Psoas muscle (tissue), 7 donors: ENCODE measurements at regions not wholly inside any gene's neighbourhood (a gene's known extent, or its start where the extent isn't known, plus 50 kb on each side); places are given as distances from the start of the nearest gene placed in this dataset.
A peak's percentile ranks its signal among the peaks of the same experiment; 100 is the strongest.

ENCODE experiments used
- ATAC-seq, 4 donors: fragments of 200-7000 bp; cut with Tn5 transposase; one replicate each; pipeline ENCODE4 v1.9.1; 2020; ENCODE audit warnings: moderate library complexity in 3 of 4, mild to moderate bottlenecking in 2 of 4
- DNase-seq, 2 donors: peaks; one replicate each; pipeline ENCODE4 v3.0.0-alpha.2; 2020
- H3K27ac ChIP-seq: fragments of 200-600 bp; one replicate; pipeline ENCODE4 v1.8.0; 2022
- H3K27me3 ChIP-seq, 3 donors: fragments of 200-600 bp in 1 of 3; one replicate each; pipeline versions ENCODE4 v1.6.1 to v1.8.0; 2013 to 2022; ENCODE audit warnings: low read length in 2 of 3, mild to moderate bottlenecking in 2 of 3, moderate library complexity in 1 of 3; ENCODE audit not compliant: insufficient read depth in 3 of 3
- H3K36me3 ChIP-seq, 2 donors: fragments of 200-600 bp in 1 of 2; one replicate each; pipeline versions ENCODE4 v1.6.1 to v1.8.0; 2013 to 2022; ENCODE audit warnings: low read depth in 1 of 2, mild to moderate bottlenecking in 1 of 2, moderate library complexity in 1 of 2; ENCODE audit not compliant: insufficient read depth in 1 of 2
- H3K4me1 ChIP-seq: fragments of 200-600 bp; one replicate; pipeline ENCODE4 v1.8.0; 2022
- H3K4me3 ChIP-seq: fragments of 200-600 bp; one replicate; pipeline ENCODE4 v1.8.0; 2022; ENCODE audit warnings: mild to moderate bottlenecking
- H3K9me3 ChIP-seq: fragments of 200-600 bp; one replicate; pipeline ENCODE4 v1.8.0; 2022
- WGBS, 3 donors: extraction: QIAGEN DNeasy Blood & Tissue Kit; methylation state at CpG; one replicate each; pipeline versions ENCODE4 v1.1.6 to v1.1.7; 2013; 5-methylcytosine and 5-hydroxymethylcytosine counted together
- intact Hi-C, 2 donors: fragments of 100-400 bp; cut with DNase I; formaldehyde crosslinking; loops; one replicate each; pipeline versions ENCODE4 v1.11.0 to v1.14.2; 2022
- TF ChIP-seq, protein P1 (sequence below): fragments of 200-600 bp; IDR thresholded peaks from one replicate; pipeline ENCODE4 v1.8.0; 2022; ENCODE audit warnings: antibody characterized with exemption
- donor health status: healthy with polysubstance abuse.
- donor health status: DM: no; HTN: no; CAD: no; lungs with moderate emphysema.
- donor health status: Bipolar disorder and iron deficiency.
- donor health status: healthy.
- donor health status: DM: yes; HTN: yes; CAD: no.
- donor health status: DM: no; HTN: no; CAD: no.
- donor health status: DM: yes; HTN: yes; CAD: no.

DNA sequence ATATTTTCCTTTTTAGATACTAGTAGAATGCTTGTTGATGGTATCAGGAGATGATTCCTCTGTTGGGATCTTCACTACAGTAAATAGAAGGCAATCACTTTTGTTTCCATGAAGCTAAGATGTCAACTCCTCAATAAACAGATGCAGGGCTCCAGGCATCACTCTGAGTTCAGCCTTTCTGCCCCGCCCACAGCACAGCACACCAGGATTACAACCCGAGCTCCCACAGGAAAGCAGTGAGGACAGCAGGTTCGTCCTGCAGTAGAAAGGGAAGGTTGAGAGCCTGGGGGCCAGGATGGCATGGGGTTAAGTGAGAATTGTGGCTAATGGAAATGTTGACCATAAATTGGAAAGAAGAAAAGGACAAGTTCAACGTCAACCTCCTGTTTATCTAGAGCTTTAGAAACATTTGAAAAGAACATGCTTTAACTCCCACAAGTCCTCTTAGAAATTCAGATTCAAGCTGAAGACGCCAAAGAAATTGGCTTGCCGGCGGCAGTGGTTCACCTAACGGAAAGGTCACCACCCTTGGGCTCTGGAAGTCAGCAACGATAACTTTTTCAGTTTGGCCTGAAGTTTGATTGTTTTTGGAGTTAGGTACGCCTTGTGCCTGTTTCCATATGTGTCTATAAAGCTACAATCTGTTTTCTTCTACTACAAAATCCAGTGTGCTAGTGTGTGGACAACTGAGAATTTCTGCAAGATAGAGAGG, 144.4 kb upstream of the PDE10A start:
- DNase-seq (no peak), ATAC-seq (no peak)
- TF ChIP-seq, protein P1, sequence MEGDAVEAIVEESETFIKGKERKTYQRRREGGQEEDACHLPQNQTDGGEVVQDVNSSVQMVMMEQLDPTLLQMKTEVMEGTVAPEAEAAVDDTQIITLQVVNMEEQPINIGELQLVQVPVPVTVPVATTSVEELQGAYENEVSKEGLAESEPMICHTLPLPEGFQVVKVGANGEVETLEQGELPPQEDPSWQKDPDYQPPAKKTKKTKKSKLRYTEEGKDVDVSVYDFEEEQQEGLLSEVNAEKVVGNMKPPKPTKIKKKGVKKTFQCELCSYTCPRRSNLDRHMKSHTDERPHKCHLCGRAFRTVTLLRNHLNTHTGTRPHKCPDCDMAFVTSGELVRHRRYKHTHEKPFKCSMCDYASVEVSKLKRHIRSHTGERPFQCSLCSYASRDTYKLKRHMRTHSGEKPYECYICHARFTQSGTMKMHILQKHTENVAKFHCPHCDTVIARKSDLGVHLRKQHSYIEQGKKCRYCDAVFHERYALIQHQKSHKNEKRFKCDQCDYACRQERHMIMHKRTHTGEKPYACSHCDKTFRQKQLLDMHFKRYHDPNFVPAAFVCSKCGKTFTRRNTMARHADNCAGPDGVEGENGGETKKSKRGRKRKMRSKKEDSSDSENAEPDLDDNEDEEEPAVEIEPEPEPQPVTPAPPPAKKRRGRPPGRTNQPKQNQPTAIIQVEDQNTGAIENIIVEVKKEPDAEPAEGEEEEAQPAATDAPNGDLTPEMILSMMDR, result no peak
- peaks cover 0 to 24% (median 4%) of the 10 kb centered on the region in 3 donors for H3K27me3 ChIP-seq
- H3K36me3 ChIP-seq, result no peaks in the 10 kb centered on the region
- H3K9me3 ChIP-seq, result no peaks in the 10 kb centered on the region
- intact Hi-C loops, result no loop called here
- WGBS, 3 donors, result 36 to 57% (median 37%) methylated on average over 10 of the region's 10 CpGs
- no peak overlapping the region for H3K4me3 ChIP-seq
- no peak overlapping the region for H3K27ac ChIP-seq
- no peaks in the 10 kb centered on the region for H3K4me1 ChIP-seq

DNA sequence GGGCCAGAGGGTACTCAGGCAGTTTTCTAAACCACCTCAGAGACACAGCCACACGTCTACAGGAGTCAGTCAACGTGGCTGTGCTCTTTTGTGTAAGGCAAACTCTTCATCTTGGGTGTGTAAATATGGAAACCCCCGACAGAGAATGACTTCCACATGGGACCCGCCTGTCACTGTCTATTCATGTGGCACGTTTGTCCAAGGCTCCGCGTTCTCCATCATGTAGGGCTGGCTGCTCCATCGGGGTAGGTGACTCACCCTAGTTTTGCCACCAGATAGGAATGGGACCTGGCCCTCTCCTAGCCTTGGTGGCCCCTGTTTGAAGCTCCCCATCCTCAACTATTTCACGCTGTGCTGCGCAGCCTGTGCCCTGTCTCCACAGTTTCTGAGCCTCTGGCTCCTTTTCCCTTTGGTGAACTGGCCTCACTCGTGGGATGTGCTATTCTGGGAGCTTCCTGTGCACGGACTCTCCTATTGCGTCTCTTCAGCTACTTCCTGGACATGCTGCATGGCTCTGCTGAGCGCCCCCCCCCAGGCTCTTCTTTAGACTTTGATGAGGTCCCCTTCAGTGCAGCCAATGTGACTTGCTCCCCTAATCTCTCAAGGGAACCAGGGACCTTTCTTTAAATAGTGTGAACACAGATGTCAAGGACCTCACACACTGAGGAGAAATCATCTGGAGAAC, 143.2 kb upstream of the PDE10A start:
- no peak for DNase-seq
- TF ChIP-seq, protein P1, result no peak
- intact Hi-C loops, result no loop called here
- no peak overlapping the region for H3K27ac ChIP-seq
- no peak overlapping the region for H3K4me3 ChIP-seq
- peaks cover 0 to 24% (median 4%) of the 10 kb centered on the region in 3 donors for H3K27me3 ChIP-seq
- 75 to 83% (median 77%) methylated on average over 14 of the region's 14 CpGs for WGBS, 3 donors
- H3K4me1 ChIP-seq, result no peaks in the 10 kb centered on the region
- H3K36me3 ChIP-seq, result no peaks in the 10 kb centered on the region
- no peaks in the 10 kb centered on the region for H3K9me3 ChIP-seq
- no peak for ATAC-seq

DNA sequence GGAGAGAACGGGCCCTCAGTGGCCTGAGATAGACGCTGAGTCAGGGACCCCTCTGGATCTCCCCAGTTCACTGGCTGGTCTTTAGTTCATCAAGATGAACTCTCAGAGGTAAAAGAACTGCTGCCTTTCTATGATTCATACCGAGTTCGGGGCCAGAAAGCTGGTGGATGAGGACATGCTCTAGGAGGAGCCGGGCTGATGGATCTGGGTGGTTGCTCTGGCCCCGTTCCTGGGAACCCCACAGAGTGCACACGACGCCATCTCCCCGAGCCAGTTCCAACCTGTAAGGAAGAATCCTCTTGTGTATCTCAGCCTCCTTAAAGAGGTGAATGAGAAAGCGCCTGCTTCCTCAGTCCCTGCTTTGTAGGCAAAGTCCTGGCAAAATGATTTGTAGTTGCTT, 142.6 kb upstream of the PDE10A start:
- Histone ChIP-seq H3K4me1 (no peaks in the 10 kb centered on the region), H3K36me3 (no peaks in the 10 kb centered on the region), H3K9me3 (no peaks in the 10 kb centered on the region), H3K27ac (no peak overlapping the region), H3K4me3 (no peak overlapping the region), H3K27me3 (peaks cover 0 to 24% (median 4%) of the 10 kb centered on the region in 3 donors)
- ATAC-seq, result peak in 1 of 4 donors; percentile 30
- TF ChIP-seq, protein P1, result no peak
- DNase-seq, result no peak
- 56 to 74% (median 61%) methylated on average over 10 of the region's 10 CpGs for WGBS, 3 donors
- intact Hi-C loops, result no loop called here

DNA sequence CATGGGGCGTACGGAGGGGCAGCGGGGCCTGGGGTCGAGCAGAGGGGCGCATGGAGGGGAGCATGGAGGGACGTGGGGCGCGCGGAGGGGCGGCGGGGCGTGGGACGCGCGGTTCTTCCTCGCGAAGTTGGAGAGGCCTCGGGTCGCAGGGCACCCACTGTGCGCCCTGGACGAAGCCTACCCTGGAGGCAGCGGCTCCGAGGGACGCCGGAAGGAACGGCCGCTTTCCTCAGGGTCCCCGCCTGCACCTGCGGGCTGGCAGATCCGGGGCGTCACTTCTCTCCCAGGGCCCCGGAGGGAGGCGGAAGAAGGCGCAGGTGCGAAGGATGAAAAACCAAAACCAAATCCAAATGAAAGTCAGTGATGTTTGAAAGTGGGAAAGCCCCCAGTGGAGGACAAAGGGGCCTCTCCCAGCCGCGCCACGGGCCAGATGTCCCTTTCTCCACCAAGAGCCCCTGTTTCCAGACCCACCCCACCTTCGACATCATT, 142.1 kb upstream of the PDE10A start:
- TF ChIP-seq, protein P1, result no peak
- ATAC-seq, result peak in 1 of 4 donors; percentile 23
- WGBS, 3 donors, result 20 to 29% (median 26%) methylated on average over 34 to 39 of the region's 39 CpGs
- intact Hi-C loops, result no loop called here
- no peak for DNase-seq
- peaks cover 0 to 24% (median 4%) of the 10 kb centered on the region in 3 donors for H3K27me3 ChIP-seq
- no peaks in the 10 kb centered on the region for H3K4me1 ChIP-seq
- no peaks in the 10 kb centered on the region for H3K9me3 ChIP-seq
- H3K36me3 ChIP-seq, result no peaks in the 10 kb centered on the region
- H3K4me3 ChIP-seq, result peak overlapping the region; percentile 52
- no peak overlapping the region for H3K27ac ChIP-seq
